Esophagus muscularis mucosa (tissue), 4 donors: ENCODE measurements at regions not wholly inside any gene's neighbourhood (a gene's known extent, or its start where the extent isn't known, plus 50 kb on each side); places are given as distances from the start of the nearest gene placed in this dataset.
"Not testable (repeated sequence)": the region's sequence is repeated elsewhere in the genome, so short reads cannot be mapped to it uniquely, and the experiment has no call there.

Experiments
- DNase-seq: peaks from one replicate; pipeline ENCODE4 v3.0.0-alpha.2; 2017; ENCODE audit errors: extremely low spot score
- H3K27ac ChIP-seq, 4 donors: fragments of 200-600 bp; sonication (generic); replicated peaks in 1 of 4; 1 replicate in 3 of 4; 2 replicates in 1 of 4; pipeline ENCODE4 v1.5.1; 2016 to 2019; ENCODE audit warnings: mild to moderate bottlenecking in 1 of 4
- H3K27me3 ChIP-seq, 4 donors: fragments of 200-600 bp; sonication (generic); one replicate each; pipeline versions ENCODE4 v1.5.1 to v1.6.0; 2016 to 2019
- H3K36me3 ChIP-seq, 4 donors: fragments of 200-600 bp; sonication (generic); one replicate each; pipeline ENCODE4 v1.5.1; 2016 to 2019
- H3K4me1 ChIP-seq, 4 donors: fragments of 200-600 bp; sonication (generic); one replicate each; pipeline ENCODE4 v1.5.1; 2016 to 2019
- H3K4me3 ChIP-seq, 4 donors: fragments of 200-600 bp; sonication (generic); 1 replicate in 2 of 4; 2 replicates in 2 of 4; pipeline ENCODE4 v1.5.1; 2016 to 2019; ENCODE audit warnings: mild to moderate bottlenecking in 4 of 4, moderate library complexity in 1 of 4
- H3K9me3 ChIP-seq, 4 donors: fragments of 200-600 bp; sonication (generic); 1 replicate in 3 of 4; 2 replicates in 1 of 4; pipeline ENCODE4 v1.5.1; 2016 to 2019
- CTCF ChIP-seq, 3 experiments: fragments of 200-600 bp in 2 of 3; fragments of 450-650 bp in 1 of 3; sonication (generic) in 2 of 3; IDR thresholded peaks; one replicate each; pipeline ENCODE4 v1.5.1; 2017 to 2019; ENCODE audit warnings: antibody characterized with exemption in 3 of 3, mild to moderate bottlenecking in 2 of 3, moderate library complexity in 1 of 3
- EP300 ChIP-seq: sonication (generic); formaldehyde crosslinking; IDR thresholded peaks from one replicate; pipeline ENCODE4 v1.6.1; 2017; ENCODE audit warnings: antibody characterized with exemption
- POLR2A ChIP-seq: fragments of 450-650 bp; IDR thresholded peaks from one replicate; pipeline ENCODE4 v1.6.1; 2017; ENCODE audit warnings: antibody characterized with exemption, moderate library complexity, mild to moderate bottlenecking, low read depth
- POLR2AphosphoS5 ChIP-seq, 2 donors: sonication (generic); formaldehyde crosslinking; IDR thresholded peaks; one replicate each; pipeline ENCODE4 v1.6.1; 2017; ENCODE audit warnings: antibody characterized with exemption in 2 of 2
- WGBS: methylation state at CpG from one replicate; pipeline ENCODE4 v1.1.5; 2018; 5-methylcytosine and 5-hydroxymethylcytosine counted together
- intact Hi-C: fragments of 100-400 bp; cut with DNase I; formaldehyde crosslinking; loops from one replicate; pipeline ENCODE4 v1.15.1; 2023

- Histone ChIP-seq H3K4me3 (no peak overlapping the region), H3K36me3 (no peaks in the 10 kb centered on the region), H3K9me3 (peaks cover 0 to 4% (median 0%) of the 10 kb centered on the region in 4 donors), H3K4me1 (no peaks in the 10 kb centered on the region), H3K27ac (no peak overlapping the region), H3K27me3 (no peaks in the 10 kb centered on the region)
- no peak for DNase-seq
- 87% methylated on average over 7 of the region's 14 CpGs for WGBS
- TF ChIP-seq POLR2A: no peak
- intact Hi-C loops: no loop called here
Observed at GRCh38 chr3:83218383-83219200, 1457.1 kb upstream of the GBE1 start.

- H3K36me3 ChIP-seq, H3K27me3 ChIP-seq, H3K4me1 ChIP-seq, H3K4me3 ChIP-seq, intact Hi-C loops, H3K27ac ChIP-seq, DNase-seq, H3K9me3 ChIP-seq: not testable (repeated sequence)
- WGBS: 87% methylated on average over 28 of the region's 41 CpGs
Observed at GRCh38 chr3:83217595-83218118, 1456.2 kb upstream of the GBE1 start.

GRCh38 chr3:83216919-83217594, 1455.6 kb upstream of the GBE1 start:
- no peaks in the 10 kb centered on the region for H3K36me3 ChIP-seq
- DNase-seq: no peak
- H3K27ac ChIP-seq: no peak overlapping the region
- intact Hi-C loops: no loop called here
- H3K9me3 ChIP-seq: peaks cover 0 to 4% (median 0%) of the 10 kb centered on the region in 4 donors
- no peaks in the 10 kb centered on the region for H3K27me3 ChIP-seq
- TF ChIP-seq CTCF (IDR thresholded peaks at IDR 0.05) (no peak), POLR2A (no peak), EP300 (no peak), POLR2AphosphoS5 (IDR thresholded peaks at IDR 0.05) (no peak)
- no peak overlapping the region for H3K4me3 ChIP-seq
- 97% methylated on average over 17 of the region's 24 CpGs for WGBS
- no peaks in the 10 kb centered on the region for H3K4me1 ChIP-seq

- Histone ChIP-seq H3K4me3 (no peak overlapping the region), H3K27ac (no peak overlapping the region), H3K4me1 (no peaks in the 10 kb centered on the region), H3K9me3 (no peaks in the 10 kb centered on the region), H3K27me3 (no peaks in the 10 kb centered on the region), H3K36me3 (no peaks in the 10 kb centered on the region)
- TF ChIP-seq CTCF (IDR thresholded peaks at IDR 0.05) (no peak), EP300 (no peak), POLR2AphosphoS5 (IDR thresholded peaks at IDR 0.05) (no peak), POLR2A (no peak)
- no peak for DNase-seq
- intact Hi-C loops: no loop called here
Observed at GRCh38 chr3:83195243-83195642, 1433.8 kb upstream of the GBE1 start.

- no peak overlapping the region for H3K27ac ChIP-seq
- H3K4me3 ChIP-seq: no peak overlapping the region
- 88% methylated on average over 1 of the region's 1 CpG for WGBS
- H3K27me3 ChIP-seq: no peaks in the 10 kb centered on the region
- DNase-seq: no peak
- no peak for TF ChIP-seq POLR2A
- no peak for TF ChIP-seq POLR2AphosphoS5 (IDR thresholded peaks at IDR 0.05)
- no peak for TF ChIP-seq CTCF (IDR thresholded peaks at IDR 0.05)
- TF ChIP-seq EP300: no peak
- H3K36me3 ChIP-seq: no peaks in the 10 kb centered on the region
- H3K9me3 ChIP-seq: no peaks in the 10 kb centered on the region
- no peaks in the 10 kb centered on the region for H3K4me1 ChIP-seq
- intact Hi-C loops: no loop called here
Observed at GRCh38 chr3:83193526-83193925, 1432.1 kb upstream of the GBE1 start.
